GM18502 (cell line): ENCODE measurements at regions not wholly inside any gene's neighbourhood (a gene's known extent, or its start where the extent isn't known, plus 50 kb on each side); places are given as distances from the start of the nearest gene placed in this dataset.

Source experiments
- ATAC-seq: cut with Tn5 transposase; IDR thresholded peaks from one replicate; pipeline ENCODE4 v1.9.1; 2021; ENCODE audit warnings: mild to moderate bottlenecking; ENCODE audit not compliant: unreplicated experiment, poor library complexity

DNA sequence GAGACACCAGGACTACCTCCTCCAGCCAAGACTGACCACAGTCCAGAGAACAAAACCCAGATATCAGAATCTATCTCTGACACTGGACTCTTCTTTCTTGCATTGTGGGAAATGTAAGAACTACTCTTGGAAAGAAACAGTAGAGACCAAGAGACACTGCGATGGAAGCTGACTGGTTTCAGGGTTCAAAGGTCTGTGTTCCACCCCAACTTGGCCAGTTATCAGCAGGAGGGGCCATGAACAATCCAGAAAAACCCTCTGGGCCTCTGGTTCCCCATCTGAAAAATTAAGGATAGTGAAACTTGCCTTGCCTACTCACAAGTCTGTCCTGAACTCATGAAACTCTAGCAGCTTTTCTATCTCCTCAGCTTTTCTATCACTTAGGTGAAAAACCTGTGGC lies 166.5 kb downstream of the SUCLG1 start:
- no peak for ATAC-seq

- no peak for ATAC-seq
Observed at GRCh38 chr2:84290537-84290936, 168.5 kb downstream of the SUCLG1 start.

DNA sequence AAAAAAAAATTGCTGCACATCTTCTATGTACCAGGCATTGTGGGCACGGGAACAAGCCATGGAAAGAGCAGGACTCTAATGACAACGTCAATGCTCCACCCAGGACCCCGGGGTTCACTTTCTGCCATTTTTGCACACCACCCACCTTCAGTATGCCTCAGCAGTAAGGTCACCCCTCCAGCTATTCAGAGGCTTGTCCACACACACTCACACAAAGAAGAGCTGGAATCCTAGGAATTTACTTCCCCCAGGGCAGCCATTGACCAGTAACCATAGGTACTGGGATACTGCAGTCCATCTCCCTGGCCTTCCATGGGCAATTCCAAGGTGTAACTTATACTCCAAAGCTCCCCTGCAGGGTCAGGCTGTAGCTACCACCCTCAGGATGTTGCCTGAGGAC lies 170.8 kb downstream of the SUCLG1 start:
- ATAC-seq: no peak

GRCh38 chr2:84286878-84287277 lies 172.2 kb downstream of the SUCLG1 start:
- ATAC-seq: no peak

- no peak for ATAC-seq
Observed at GRCh38 chr2:84285056-84285747, 173.9 kb downstream of the SUCLG1 start.

- no peak for ATAC-seq
Observed at GRCh38 chr2:84283506-84283905, 175.6 kb downstream of the SUCLG1 start.

- no peak for ATAC-seq
Observed at GRCh38 chr2:84281510-84281909, 177.6 kb downstream of the SUCLG1 start.

DNA sequence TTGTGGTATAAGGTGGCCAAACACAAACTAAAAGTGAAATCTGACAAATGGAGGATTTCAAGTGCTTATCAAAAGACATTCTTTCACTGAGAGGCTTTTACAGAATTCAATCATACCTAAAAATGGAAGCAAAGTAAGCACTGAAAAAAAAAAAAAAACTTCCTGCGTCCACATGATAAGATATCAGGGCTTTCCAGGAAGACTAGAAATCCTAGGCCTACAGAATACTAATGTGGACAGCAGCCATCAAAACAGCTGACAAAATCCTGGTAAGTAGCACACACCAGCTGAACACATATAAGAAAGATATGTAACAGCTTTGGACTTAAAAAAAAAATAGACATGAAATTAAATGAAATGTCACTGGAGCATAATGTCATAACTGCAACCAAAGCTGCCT lies 178.2 kb downstream of the SUCLG1 start:
- ATAC-seq: no peak

- no peak for ATAC-seq
Observed at GRCh38 chr2:84278386-84278785, 180.7 kb downstream of the SUCLG1 start.

DNA sequence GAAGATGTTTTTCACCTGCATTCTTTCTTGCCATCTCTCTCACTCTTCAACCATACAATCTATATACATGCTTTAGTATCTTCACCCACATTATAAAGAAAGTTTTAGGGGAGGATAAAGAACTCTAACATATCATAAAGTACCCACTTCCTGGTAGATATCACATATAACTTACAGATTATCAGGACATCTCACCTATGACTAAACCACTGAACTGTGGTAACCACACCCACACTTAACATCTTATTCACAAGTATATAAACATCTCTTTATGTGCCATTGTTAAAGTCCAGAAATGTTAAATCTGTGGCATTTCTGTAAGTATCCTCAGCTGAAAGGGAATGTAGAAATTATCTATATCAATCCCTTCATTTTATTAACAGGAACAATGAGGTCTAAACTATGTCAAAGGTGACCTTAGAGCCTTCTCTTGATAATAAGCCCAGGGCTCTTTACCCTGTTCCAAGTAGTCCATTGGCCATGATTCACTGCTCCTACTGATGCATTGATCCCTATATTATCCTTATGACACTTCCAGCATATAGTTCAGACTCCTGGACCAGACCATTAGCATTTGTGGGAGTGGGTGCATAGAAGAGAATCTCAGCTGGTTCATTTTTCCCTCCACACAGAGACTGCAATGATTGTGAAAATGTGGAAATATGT lies 182.4 kb downstream of the SUCLG1 start:
- no peak for ATAC-seq

DNA sequence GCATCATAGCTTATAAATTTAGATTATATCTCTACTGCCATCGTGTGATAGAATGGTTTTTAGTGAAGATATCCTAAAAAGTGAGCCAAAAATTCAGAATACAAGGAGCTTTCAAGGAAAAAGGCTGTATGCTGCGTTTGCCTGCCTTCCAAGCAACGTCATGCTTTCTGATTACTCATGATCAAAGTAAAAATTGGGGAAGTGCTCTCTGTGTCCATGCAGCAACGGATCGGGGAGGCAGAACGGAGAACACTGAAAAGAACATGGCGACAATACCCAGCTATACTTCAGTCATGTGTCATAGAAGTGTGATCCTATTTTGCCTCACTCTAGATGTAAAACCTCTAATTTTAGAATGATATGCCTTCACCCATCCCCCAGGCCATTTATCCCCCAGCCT lies 185.7 kb downstream of the SUCLG1 start:
- ATAC-seq: no peak

DNA sequence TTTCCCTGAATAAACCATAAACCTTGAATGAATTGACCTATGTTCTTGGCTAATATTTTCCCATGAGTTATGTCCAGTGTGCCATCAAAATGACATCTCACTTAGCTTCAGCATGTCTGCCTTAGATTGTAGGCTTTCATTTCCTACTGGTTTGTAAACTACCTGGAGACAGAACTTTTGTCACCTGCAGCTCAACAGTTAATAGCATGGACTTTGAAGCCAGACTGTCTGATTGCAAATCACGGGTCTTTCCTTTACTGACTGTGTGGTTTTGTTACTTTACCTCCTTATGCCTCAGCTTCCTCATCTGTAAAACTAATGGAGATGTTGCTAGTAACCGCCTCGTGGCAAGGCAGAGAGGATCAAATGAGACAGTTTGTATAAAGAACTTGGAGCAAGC lies 187.1 kb downstream of the SUCLG1 start:
- no peak for ATAC-seq

DNA sequence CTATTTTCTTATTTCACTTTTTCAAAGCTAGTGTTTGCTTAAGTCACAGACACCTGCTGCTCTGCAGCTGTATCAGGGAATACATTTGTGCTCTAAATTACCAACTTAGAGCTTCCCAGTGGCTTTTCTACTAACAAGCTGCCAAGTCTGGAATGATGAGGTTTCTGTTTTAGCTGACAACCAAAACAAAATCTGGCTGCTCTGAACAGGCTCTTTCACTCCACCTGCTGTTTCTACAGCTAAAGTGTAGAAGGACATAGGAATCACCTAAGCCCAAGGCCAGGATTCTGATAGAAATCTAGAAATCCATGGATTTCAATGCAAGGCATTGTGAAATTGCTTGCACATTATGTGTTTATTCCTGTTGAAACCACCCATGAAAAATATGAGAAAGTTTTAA lies 201.2 kb downstream of the SUCLG1 start:
- no peak for ATAC-seq

DNA sequence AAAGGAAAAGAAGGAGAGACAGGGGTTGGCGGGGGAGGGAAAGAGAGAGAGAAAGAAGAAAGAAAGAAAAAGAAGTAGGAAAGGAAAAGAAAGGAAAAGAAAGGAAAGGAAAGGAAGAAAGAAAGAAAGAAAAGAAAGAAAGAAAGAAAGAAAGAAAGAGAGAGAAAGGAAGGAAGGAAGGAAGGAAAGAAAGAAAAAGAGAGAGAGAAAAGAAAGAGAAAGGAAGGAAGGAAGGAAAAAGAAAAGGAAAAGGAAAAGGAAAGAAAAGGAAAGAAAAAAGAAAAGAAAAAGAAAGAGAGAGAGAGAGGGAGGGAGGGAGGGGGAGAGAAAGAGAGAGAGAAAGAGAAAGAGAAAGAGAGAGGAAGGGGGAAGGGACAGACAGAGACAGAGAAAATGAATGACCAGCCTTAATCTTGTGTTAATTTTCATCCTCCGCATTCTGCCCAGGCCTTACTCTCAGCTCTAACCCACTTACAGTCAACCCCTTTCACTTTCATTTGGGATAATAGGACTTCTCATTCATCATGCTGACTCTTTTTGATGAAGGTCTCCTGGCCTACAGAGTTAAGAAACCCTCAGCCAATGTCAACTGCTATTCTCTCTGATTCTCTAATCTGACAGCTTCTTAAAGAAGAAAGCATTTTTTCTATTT lies 207.3 kb downstream of the SUCLG1 start:
- ATAC-seq: no peak

DNA sequence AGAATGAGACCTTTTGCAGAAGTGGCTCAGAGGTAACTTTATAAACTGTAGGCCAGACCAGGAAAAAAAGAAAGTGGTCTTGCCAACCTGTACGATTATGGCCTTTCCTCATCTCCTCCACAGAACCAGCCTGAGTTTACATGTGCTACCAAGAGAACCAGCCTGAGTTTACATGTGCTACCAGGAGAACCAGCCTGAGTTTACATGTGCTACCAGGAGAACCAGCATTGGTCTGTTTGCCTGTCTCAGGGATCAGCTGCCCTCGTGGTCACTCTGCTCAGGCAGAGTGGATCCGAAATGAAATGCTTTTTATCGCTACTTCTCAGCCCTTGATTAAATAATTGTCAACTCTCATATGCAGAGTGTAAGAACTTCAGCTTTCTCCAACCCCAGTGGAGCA lies 209.9 kb downstream of the SUCLG1 start:
- no peak for ATAC-seq

- no peak for ATAC-seq
Observed at GRCh38 chr2:84247532-84247931, 211.5 kb downstream of the SUCLG1 start.

GRCh38 chr2:84243788-84244733 lies 215.0 kb downstream of the SUCLG1 start:
- ATAC-seq: no peak

- ATAC-seq: no peak
Observed at GRCh38 chr2:84238907-84239306, 220.2 kb downstream of the SUCLG1 start.

DNA sequence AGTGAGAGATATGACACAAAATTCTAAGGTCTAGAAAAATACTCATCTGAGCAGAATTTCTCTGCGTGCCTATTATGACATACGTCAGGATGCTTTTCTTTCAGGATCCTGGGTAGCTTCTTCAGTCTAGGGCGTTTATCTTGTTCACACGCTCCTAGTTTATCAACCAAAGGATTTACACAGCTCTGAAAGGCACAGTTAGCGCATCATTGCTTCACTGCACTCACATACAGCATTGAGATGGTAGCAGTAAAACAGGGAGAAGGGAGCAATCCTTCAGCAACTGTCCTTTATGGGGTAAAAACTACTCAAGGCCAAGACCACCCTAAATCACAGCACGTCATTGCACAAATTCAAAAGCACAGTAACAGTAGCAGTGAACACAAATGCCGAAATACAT lies 222.8 kb downstream of the SUCLG1 start:
- no peak for ATAC-seq

- ATAC-seq: no peak
Observed at GRCh38 chr2:84234103-84234502, 225.0 kb downstream of the SUCLG1 start.

DNA sequence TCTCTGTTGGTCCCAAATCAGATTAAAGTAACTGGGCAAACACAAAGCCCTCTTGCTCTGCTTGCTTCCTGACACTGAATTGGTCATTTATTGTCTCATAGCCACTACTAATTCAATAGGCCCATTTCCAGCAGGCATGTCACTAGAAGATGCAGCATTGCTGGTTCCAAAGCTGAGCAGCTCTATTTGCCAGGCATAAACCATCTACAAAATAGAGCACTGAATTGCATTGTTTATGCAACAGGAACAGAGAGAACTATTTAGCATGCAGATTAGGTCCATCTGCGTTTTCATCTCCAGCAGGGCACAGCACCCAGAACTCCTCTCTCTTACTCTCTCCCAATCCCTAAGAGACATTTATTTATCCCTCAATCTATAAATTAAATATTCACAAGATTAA lies 227.6 kb downstream of the SUCLG1 start:
- no peak for ATAC-seq
